ENCODE measurements at regions not wholly inside any gene's neighbourhood (a gene's known extent, or its start where the extent isn't known, plus 50 kb on each side); places are given as distances from the start of the nearest gene placed in this dataset.
"Not testable (repeated sequence)": the region's sequence is repeated elsewhere in the genome, so short reads cannot be mapped to it uniquely, and the experiment has no call there.

GRCh38 chr9:64071358-64072253 is 1213.4 kb downstream of the FOXD4L5 start:
- H3K4me3 ChIP-seq; H3K27ac ChIP-seq; intact Hi-C loops (cut with DNase I); ATAC-seq; H3K4me1 ChIP-seq; H3K27me3 ChIP-seq; DNase-seq; H3K36me3 ChIP-seq: not testable (repeated sequence)
- WGBS, 2 donors = 63 to 66% methylated on average over 71 to 72 of the region's 72 CpGs
- peaks cover 0 to 22% (median 0%) of the 10 kb centered on the region in 11 donors for H3K9me3 ChIP-seq

- H3K27me3 ChIP-seq, ATAC-seq: not testable (repeated sequence)
- WGBS, 2 donors = 67 to 73% methylated on average over 37 to 39 of the region's 39 CpGs
These were observed 1214.2 kb downstream of the FOXD4L5 start for GRCh38 chr9:64070611-64071357.

GRCh38 chr9:64070083-64070482 is 1214.9 kb downstream of the FOXD4L5 start:
- H3K27me3 ChIP-seq; H3K27ac ChIP-seq; DNase-seq; H3K36me3 ChIP-seq; ATAC-seq; H3K4me1 ChIP-seq; intact Hi-C loops (cut with DNase I); H3K4me3 ChIP-seq: not testable (repeated sequence)
- 84 to 86% methylated on average over 13 of the region's 13 CpGs for WGBS, 2 donors
- H3K9me3 ChIP-seq = peaks cover 0 to 28% (median 0%) of the 10 kb centered on the region in 11 donors

More at GRCh38 chr9:64070611-64071357, 1214.2 kb downstream of the FOXD4L5 start:
- H3K27ac ChIP-seq; H3K36me3 ChIP-seq; DNase-seq; intact Hi-C loops (cut with DNase I); H3K4me3 ChIP-seq; H3K4me1 ChIP-seq: not testable (repeated sequence)
- peaks cover 0 to 22% (median 0%) of the 10 kb centered on the region in 11 donors for H3K9me3 ChIP-seq

- H3K4me3 ChIP-seq = no peak overlapping the region
- no peaks in the 10 kb centered on the region for H3K4me1 ChIP-seq
- intact Hi-C loops (cut with DNase I) = no loop called here
- H3K27me3 ChIP-seq = no peaks in the 10 kb centered on the region
- peaks cover 0 to 38% (median 0%) of the 10 kb centered on the region in 11 donors for H3K9me3 ChIP-seq
- no peak overlapping the region for H3K27ac ChIP-seq
- TF ChIP-seq CTCF (IDR thresholded peaks at IDR 0.05) = no peak
- no peaks in the 10 kb centered on the region for H3K36me3 ChIP-seq
- 79 to 81% methylated on average over 24 of the region's 24 CpGs for WGBS, 2 donors
- no peak for DNase-seq
- ATAC-seq = no peak
These were observed 1218.2 kb downstream of the FOXD4L5 start for GRCh38 chr9:64066736-64067368.

GRCh38 chr9:64061013-64061627 is 1223.9 kb downstream of the FOXD4L5 start:
- no peaks in the 10 kb centered on the region for H3K4me1 ChIP-seq
- no peak for TF ChIP-seq CTCF (IDR thresholded peaks at IDR 0.05)
- H3K9me3 ChIP-seq = peaks cover 0 to 16% (median 0%) of the 10 kb centered on the region in 11 donors
- H3K27ac ChIP-seq = no peak overlapping the region
- no peaks in the 10 kb centered on the region for H3K27me3 ChIP-seq
- H3K4me3 ChIP-seq = no peak overlapping the region
- no peak for DNase-seq
- H3K36me3 ChIP-seq = no peaks in the 10 kb centered on the region
- ATAC-seq = no peak
- intact Hi-C loops (cut with DNase I) = no loop called here
- WGBS, 2 donors = 72 to 77% methylated on average over 7 of the region's 7 CpGs

GRCh38 chr9:64058070-64058469 is 1226.9 kb downstream of the FOXD4L5 start:
- H3K4me3 ChIP-seq; H3K27ac ChIP-seq; H3K4me1 ChIP-seq; H3K9me3 ChIP-seq; H3K27me3 ChIP-seq; intact Hi-C loops (cut with DNase I); H3K36me3 ChIP-seq; ATAC-seq; DNase-seq: not testable (repeated sequence)
- 42 to 48% methylated on average over 1 of the region's 1 CpG for WGBS, 2 donors
